ENCODE measurements at regions not wholly inside any gene's neighbourhood (a gene's known extent, or its start where the extent isn't known, plus 50 kb on each side); places are given as distances from the start of the nearest gene placed in this dataset.

GRCh38 chr2:209146682-209147320 lies 277.0 kb upstream of the MAP2 start:
- TF ChIP-seq POLR2AphosphoS5 (IDR thresholded peaks at IDR 0.05; ENCODE audit: borderline replicate concordance, low read depth, low read length) (no peak), FOXP2 (optimal IDR thresholded peaks at IDR 0.05; ENCODE audit: control extremely low read depth, extremely low read length, insufficient read depth) (no peak), EZH2 (IDR thresholded peaks at IDR 0.05) (no peak)
